Suppressor macrophage treated with lipopolysaccharide for 1 hour (primary cell): ENCODE measurements at regions not wholly inside any gene's neighbourhood (a gene's known extent, or its start where the extent isn't known, plus 50 kb on each side); places are given as distances from the start of the nearest gene placed in this dataset.
"Not testable (repeated sequence)": the region's sequence is repeated elsewhere in the genome, so short reads cannot be mapped to it uniquely, and the experiment has no call there.

ENCODE experiments used
- DNase-seq, 3 donors: peaks; one replicate each; pipeline ENCODE4 v3.0.0-alpha.2; 2020 to 2022

GRCh38 chr4:82247171-82247570 is 126.6 kb downstream of the HNRNPD start:
- no peak for DNase-seq

- no peak for DNase-seq
These were observed 132.3 kb downstream of the HNRNPD start for GRCh38 chr4:82241534-82241933.

GRCh38 chr4:82240410-82240809 is 133.4 kb downstream of the HNRNPD start:
- DNase-seq = no peak

DNA sequence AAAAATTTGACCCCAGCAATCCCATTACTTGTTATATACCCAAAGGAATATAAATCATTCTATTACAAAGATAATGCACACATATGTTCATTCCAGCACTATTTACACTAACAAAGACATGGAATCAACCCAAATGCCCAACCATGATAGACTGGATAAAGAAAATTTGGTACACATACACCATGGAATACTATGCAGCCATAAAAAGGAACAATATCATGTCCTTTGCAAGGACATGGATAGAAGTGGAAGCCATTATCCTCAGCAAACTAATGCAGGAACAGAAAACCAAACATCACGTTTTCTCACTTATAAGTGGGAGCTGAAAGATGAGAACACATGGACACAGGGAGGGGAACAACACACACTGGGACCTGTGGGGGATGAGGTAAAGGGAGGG is 136.6 kb downstream of the HNRNPD start:
- not testable (repeated sequence) for DNase-seq

DNA sequence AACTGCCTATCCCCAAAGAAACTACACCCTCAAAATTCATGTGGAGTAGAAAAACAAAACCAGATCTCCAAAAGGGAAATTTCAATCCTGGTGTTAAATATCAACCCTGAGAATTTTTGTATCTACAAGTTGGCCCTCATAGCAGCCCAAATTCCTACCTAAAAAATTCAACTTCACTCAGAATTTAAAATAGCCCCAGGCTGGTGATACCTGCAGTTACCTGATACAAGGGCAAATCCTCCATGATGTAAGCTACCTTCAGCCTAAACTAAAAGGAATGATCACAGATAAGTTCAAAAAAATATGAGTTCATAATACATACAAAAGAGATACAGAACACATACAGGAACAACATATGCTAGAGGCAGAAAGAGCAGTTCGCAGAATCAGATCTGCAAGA is 138.4 kb downstream of the HNRNPD start:
- DNase-seq = no peak

DNA sequence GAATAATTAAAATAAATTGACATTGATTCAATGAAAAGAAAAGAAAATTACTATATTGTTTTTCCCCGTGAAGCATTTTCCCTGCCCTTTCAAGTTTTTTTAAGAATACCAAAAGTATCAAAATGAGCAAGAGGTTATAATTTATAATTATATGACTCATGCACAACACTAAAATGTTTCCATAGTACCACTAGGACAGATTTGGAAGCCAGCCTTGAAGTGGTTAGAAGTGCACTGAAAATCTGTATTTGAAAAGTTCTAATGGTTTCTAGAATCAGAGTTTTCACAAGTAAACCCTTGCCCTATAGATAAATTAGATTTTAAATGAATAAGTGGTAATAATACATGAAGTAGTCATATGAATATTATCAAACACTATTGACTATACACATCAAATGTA is 140.9 kb downstream of the HNRNPD start:
- no peak for DNase-seq

GRCh38 chr4:82231806-82232205 is 142.0 kb downstream of the HNRNPD start:
- no peak for DNase-seq

GRCh38 chr4:82230306-82230705 is 143.5 kb downstream of the HNRNPD start:
- DNase-seq = peak; percentile 50 to 81 (median 76)

DNA sequence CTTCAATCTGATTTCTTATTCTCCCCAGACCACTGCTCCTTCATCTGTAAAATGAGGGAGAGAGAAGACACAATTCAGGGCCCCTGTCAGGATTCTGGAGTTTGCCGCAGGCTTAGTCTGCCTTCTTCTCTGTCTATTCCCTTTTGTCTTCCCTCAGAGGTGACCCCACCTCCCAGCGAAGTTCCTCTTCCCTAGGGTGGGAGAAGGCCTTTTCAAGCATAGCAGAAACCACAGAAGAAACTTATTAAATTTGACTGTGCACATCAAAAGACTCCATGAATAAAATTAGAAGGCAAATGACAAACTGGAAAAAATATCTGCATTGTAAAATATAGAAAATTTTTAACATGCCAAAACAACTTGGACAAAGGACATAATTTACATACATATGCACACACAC is 148.8 kb downstream of the HNRNPD start:
- DNase-seq = no peak

DNA sequence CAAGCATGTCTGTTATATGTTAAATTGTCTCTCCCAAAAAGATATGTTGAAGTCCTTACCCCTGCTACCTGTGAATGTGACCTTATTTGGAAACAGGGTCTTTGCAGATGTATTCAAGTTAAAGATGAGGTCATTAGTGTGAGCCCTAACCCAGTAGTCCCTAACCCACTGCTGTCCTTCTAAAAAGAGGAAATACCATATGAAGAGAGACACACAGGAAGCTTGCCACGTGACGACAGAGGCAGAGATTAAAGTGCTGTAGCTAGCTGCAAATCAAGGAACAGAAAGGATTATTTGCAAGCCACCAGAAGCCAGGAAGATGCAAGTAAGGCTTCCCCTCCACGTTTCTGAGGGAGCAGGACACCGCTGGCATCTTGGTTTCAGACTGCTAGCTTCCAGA is 150.1 kb downstream of the HNRNPD start:
- peak; percentile 71 to 80 (median 80) for DNase-seq

DNA sequence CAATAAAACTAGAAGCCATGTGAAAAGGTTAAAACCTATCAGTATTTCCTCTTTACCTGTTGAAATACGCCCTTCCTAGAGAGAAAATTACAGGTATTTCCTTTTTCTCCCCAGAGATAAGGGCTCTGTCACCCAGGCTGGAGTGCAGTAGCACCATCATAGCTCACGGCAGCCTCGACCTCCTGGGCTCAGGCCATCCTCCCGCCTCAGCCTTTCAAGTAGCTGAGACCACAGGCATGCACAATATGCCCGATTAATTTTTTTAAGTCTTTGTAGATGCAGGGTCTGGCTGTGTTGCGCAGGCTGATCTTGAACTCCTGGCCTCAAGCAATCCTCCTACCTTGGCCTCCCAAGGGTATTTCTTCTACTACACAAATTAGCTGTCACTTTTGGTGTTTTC is 154.4 kb downstream of the HNRNPD start:
- no peak for DNase-seq

DNA sequence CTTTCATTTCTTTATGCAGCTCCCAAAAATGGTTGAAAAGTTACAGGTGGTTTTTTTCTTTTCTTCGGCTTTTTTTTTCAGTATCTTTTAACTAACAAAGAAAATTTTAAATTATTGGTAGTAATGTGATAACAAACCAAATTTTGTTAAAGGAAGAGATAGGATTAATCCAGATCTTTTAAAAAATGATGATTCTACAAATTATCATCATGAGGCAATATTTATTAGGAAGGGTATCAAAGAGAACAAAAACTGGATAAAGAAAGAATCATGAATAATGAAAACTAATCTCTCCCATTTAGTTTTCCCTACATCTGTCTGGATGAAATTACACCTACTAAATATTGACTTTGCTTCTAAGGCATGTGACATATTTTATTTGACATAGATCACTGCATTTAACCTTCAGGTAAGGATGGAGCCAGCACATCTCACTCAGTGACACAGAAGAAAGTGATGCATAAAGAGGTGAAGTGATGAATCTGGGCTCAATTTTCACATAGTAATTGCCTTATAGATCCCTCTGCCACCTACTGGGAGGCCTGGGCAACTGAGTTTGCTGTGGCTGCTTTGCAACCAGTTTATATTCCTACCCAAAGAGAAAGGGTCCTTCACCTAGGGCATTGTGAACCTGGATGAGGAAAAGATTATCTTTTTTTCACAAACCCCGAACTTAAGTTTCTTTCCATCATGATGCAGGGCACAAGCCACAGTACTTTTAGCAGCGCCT is 155.6 kb downstream of the HNRNPD start:
- no peak for DNase-seq

- DNase-seq = peak; percentile 23 to 39 (median 27)
These were observed 157.6 kb downstream of the HNRNPD start for GRCh38 chr4:82216219-82216618.

- DNase-seq = no peak
These were observed 158.0 kb downstream of the HNRNPD start for GRCh38 chr4:82215800-82216199.

DNA sequence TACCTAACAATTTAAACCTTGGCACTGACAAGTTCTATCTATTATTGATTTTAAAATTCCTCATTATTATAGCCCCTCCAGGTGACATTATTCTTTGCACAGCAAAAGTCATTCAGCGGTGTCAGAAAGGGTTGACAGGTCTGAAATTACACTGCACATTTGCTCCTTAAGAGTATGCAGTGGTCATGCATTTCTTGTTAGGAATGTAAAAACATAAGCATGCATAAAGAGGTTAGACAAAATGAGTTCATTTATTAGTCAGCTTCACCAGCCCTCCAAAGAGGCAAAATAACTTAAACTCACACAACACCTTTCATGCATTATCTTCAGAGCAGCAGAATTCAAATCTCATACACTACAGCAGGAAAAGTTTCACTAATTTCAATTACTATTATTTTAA is 158.8 kb downstream of the HNRNPD start:
- no peak for DNase-seq

DNA sequence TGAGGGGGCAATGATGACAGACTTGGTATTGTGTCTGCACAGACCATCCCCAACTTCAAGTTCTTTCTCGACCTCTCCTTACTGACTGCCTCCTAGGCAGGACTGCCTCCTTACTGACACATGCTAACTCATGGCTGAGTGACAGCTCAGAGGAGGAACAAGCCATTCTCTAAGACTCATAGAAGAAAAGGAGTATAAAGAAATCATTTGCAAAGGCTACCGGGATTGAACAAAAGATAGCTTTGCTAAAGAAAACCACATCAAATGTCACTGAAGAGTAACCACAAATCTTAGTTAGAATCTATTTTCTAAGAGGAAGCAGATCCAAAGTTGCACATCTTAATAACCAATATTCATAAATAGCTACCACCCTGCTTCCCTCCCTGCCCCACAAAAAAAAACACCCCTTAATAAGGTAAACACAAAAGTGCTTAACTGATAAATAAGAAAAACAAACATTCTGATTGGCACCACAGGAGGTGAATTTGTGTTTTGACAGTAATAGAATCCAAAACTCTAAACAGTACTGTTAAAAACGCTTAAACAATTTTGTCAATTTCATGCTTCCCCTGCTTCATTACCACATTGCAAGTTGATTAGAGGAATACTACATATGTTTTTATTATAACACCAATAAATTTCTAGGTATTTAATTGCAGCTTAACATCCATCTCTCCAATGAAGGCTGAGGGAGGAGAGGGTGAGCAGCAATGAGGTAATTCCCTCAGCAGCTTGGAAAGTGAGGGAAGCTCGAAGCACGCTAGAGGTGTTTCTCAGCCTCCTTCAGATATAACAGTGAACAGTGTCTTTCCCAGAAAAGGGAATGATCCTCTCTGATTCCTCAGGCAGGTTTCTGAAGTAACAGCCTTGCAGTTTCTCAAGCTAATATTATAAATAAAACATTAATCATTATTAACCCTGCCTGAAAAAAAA is 160.0 kb downstream of the HNRNPD start:
- DNase-seq = peak in 1 of 3 donors; percentile 13

DNA sequence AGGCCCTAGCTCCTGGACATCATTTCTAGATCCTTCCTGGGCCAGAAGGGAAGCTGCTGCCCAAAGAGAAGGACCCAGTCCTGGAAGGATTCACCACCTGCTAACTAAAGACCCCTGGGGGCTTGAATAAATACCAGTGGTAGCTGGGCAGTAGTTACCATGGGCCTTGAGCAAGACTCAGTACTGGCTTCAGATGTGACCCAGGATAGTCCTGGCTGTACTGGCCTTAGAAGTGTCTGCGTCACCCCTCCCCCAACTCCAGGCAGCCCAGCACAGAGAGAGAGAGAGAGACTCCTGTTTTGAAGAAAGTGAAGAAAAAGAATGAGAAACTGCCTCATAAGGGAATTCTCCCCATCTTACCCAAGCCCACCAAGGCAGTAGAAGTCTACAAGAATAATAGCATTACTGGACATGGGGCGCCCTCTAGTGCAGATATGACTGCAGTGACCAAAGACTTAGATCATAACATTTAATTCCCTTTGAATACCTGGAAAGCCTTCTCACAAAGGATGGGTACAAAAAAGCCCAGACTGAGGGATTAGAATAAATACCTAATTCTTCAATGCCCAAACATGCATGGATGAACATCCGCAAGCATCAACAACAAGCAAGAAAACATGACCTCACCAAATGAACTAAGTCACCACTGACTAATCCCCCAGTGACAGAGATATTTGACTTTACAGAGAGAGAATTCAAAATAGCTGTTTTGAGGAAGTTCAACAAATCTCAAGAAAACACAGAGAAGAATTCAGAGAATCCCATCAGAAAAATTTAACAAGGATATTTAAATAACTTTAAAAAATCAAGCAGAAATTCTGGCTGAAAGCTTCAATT is 171.8 kb downstream of the HNRNPD start:
- DNase-seq = peak; percentile 61 to 70 (median 66)

GRCh38 chr4:82201303-82201702 is 172.5 kb downstream of the HNRNPD start:
- DNase-seq = no peak

GRCh38 chr4:82200046-82200445 is 173.7 kb downstream of the HNRNPD start:
- DNase-seq = no peak

DNA sequence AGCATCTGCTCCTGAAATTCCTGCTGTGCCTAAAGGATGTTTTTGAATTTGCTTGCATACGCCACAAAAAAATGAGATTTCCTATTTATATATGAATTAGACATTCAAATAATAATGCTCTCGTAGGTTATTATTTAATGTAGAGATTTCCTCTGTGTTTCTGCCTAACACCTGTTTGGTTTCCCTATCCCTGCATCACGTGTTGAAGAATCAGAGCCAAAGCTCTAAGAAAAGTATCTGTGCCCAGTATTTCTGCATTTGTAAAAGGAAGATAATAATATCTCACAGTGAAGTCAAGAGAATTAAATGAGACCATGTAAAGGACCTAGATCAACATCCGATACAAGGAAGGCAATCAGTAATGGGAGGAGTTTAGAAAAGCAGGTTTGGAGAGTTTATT is 179.5 kb downstream of the HNRNPD start:
- no peak for DNase-seq

DNA sequence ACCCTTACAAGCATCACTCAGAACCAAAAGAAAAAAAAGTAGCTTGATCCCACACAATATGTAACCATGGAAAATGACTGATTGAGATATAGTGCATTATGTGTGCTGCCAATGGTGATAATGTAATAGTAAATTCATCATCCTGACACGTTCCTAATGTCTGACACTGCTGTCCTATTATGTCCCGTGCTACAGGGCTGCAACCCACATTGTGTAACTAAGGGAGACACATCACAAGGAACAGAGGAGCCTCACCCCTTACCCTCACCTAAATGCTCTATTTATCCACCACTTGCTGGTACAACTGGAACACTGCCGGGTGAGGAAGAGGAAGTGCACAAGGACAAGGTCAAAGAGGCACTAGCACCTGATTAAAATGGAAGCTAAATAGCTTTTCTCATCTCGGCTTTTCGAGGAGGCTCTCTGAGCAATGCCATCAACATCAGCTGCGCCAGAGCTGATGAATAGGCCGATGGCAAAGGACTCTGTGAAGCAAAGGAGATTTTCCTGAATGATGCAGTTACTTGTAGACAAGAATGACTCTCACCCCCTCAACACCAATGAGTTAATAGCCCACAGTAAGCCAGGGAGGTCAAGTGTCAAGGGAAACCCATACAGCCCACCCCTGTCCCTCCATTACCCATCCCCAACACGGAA is 181.6 kb downstream of the HNRNPD start:
- no peak for DNase-seq

DNA sequence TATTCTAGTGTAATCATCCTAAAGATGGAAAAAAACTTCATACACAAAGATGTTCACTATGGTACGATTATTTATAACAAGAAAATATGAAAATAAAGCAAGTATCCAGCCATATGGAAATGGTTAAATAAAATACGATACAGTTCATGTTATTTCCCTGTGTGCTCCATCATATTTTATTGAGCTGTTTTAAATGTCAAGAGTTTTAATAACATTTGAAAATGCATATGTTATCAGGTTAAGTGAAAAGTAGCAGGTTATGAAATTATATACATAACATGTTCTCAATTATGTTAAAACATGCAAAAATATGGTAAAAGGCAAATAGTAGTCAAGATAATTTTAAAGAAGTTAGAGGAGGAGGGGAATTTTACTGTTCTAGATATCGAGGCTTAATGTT is 192.0 kb downstream of the HNRNPD start:
- no peak for DNase-seq

GRCh38 chr4:82172186-82172585 is 201.6 kb downstream of the HNRNPD start:
- no peak for DNase-seq
